IMR-90 (cell line): ENCODE measurements at regions not wholly inside any gene's neighbourhood (a gene's known extent, or its start where the extent isn't known, plus 50 kb on each side); places are given as distances from the start of the nearest gene placed in this dataset.

ENCODE experiments used
- ATAC-seq: fragments of 200-7000 bp; cut with Tn5 transposase; 2 replicates; pipeline ENCODE4 v1.9.1; 2020; ENCODE audit warnings: low read depth, mild to moderate bottlenecking, moderate library complexity
- BruUV-seq: library from RNA; stranded (reverse); fragments of 400-500 nt; replicated peaks from 2 replicates; lab custom pipeline; 2021; lab: Mats Ljungman, UMichigan
- CTCF ChIA-PET: fragments of 300-600 bp; formaldehyde crosslinking; extraction: SDS; loops from one replicate; lab custom pipeline; 2021; ENCODE audit warnings: antibody characterized with exemption; lab: Yijun Ruan, JAX
- POLR2A ChIA-PET: fragments of 300-600 bp; sonication (Branson Sonifier 250); formaldehyde crosslinking; loops from one replicate; lab custom pipeline; 2022; ENCODE audit warnings: antibody characterized with exemption; ENCODE audit not compliant: unreplicated experiment; lab: Charles Lee
- DNase-seq: peaks from one replicate; pipeline ENCODE4 v3.0.0; 2013
- H2AFZ ChIP-seq: replicated peaks from 2 replicates; pipeline ENCODE3; 2013; ENCODE audit warnings: low read length, mild to moderate bottlenecking; ENCODE audit not compliant: poor library complexity
- H2AK5ac ChIP-seq: 2 replicates; pipeline ENCODE4 v1.6.1; 2013; ENCODE audit warnings: low read depth, low read length, inconsistent platforms
- H2AK9ac ChIP-seq: replicated peaks from 2 replicates; pipeline ENCODE3; 2013; ENCODE audit warnings: mild to moderate bottlenecking, low read depth, low read length, moderate library complexity; ENCODE audit not compliant: poor library complexity
- H2BK120ac ChIP-seq: 2 replicates; pipeline ENCODE4 v1.6.1; 2013; ENCODE audit warnings: low read depth, low read length, inconsistent platforms
- H2BK15ac ChIP-seq: 3 replicates; pipeline ENCODE4 v1.6.1; 2013; ENCODE audit warnings: low read depth, low read length, inconsistent platforms
- H2BK20ac ChIP-seq: 2 replicates; pipeline ENCODE4 v1.6.1; 2013; ENCODE audit warnings: low read depth, mild to moderate bottlenecking, inconsistent platforms, low read length, moderate library complexity
- H2BK5ac ChIP-seq: 2 replicates; pipeline ENCODE4 v1.6.1; 2013; ENCODE audit warnings: mild to moderate bottlenecking, low read depth, low read length, inconsistent platforms; ENCODE audit not compliant: poor library complexity, severe bottlenecking
- H3K14ac ChIP-seq: replicated peaks from 2 replicates; pipeline ENCODE4 v1.6.1; 2013; ENCODE audit warnings: low read depth, low read length, inconsistent platforms
- H3K18ac ChIP-seq: 2 replicates; pipeline ENCODE4 v1.6.1; 2013; ENCODE audit warnings: low read depth, low read length, control low read depth
- H3K23ac ChIP-seq: 2 replicates; pipeline ENCODE4 v1.6.1; 2013; ENCODE audit warnings: low read depth, low read length, inconsistent platforms
- H3K27ac ChIP-seq: 2 replicates; pipeline ENCODE4 v1.5.1; 2013; ENCODE audit warnings: mild to moderate bottlenecking, control low read depth, low read length; ENCODE audit not compliant: insufficient read depth
- H3K27me3 ChIP-seq: 2 replicates; pipeline ENCODE4 v1.6.1; 2013; ENCODE audit warnings: low read length; ENCODE audit not compliant: control insufficient read depth, insufficient read depth
- H3K36me3 ChIP-seq: 2 replicates; pipeline ENCODE4 v1.6.1; 2013; ENCODE audit warnings: low read length, mixed read lengths; ENCODE audit not compliant: control insufficient read depth, insufficient read depth
- H3K4ac ChIP-seq: 2 replicates; pipeline ENCODE4 v1.6.1; 2013; ENCODE audit warnings: low read depth, low read length, inconsistent platforms
- H3K4me1 ChIP-seq: 2 replicates; pipeline ENCODE4 v1.6.1; 2013; ENCODE audit warnings: low read length, mixed read lengths; ENCODE audit not compliant: control insufficient read depth, insufficient read depth
- H3K4me2 ChIP-seq: 2 replicates; pipeline ENCODE4 v1.6.1; 2013; ENCODE audit warnings: low read depth, mild to moderate bottlenecking, control low read depth, low read length, moderate library complexity
- H3K4me3 ChIP-seq: 2 replicates; pipeline ENCODE4 v1.5.1; 2013; ENCODE audit warnings: low read depth, mild to moderate bottlenecking, control low read depth, low read length, moderate library complexity; ENCODE audit not compliant: insufficient read depth
- H3K56ac ChIP-seq: 2 replicates; pipeline ENCODE4 v1.6.1; 2013; ENCODE audit warnings: low read length, inconsistent platforms; ENCODE audit not compliant: insufficient read depth; ENCODE audit errors: extremely low read depth
- H3K79me1 ChIP-seq, 2 experiments: 2 replicates each; pipeline ENCODE4 v1.6.1; 2013; ENCODE audit warnings: low read length in 2 of 2, inconsistent platforms in 1 of 2, low read depth in 1 of 2
- H3K9ac ChIP-seq: 2 replicates; pipeline ENCODE4 v1.6.1; 2013; ENCODE audit warnings: low read depth, low read length, control low read depth
- H3K9me1 ChIP-seq: 2 replicates; pipeline ENCODE4 v1.6.1; 2013; ENCODE audit warnings: low read length, inconsistent platforms; ENCODE audit not compliant: insufficient read depth
- H3K9me3 ChIP-seq: 2 replicates; pipeline ENCODE4 v1.6.1; 2013; ENCODE audit warnings: low read length; ENCODE audit not compliant: control insufficient read depth, insufficient read depth
- H4K20me1 ChIP-seq: 2 replicates; pipeline ENCODE4 v1.6.1; 2013; ENCODE audit warnings: low read length, inconsistent platforms; ENCODE audit not compliant: insufficient read depth
- H4K5ac ChIP-seq: 2 replicates; pipeline ENCODE4 v1.6.1; 2013; ENCODE audit warnings: mild to moderate bottlenecking, low read depth, low read length, control low read depth
- H4K8ac ChIP-seq, 2 experiments: 2 replicates each; pipeline ENCODE4 v1.6.1; 2013; ENCODE audit warnings: low read depth in 2 of 2, low read length in 2 of 2, control low read depth in 1 of 2, inconsistent platforms in 1 of 2
- H4K91ac ChIP-seq: 2 replicates; pipeline ENCODE4 v1.6.1; 2013; ENCODE audit warnings: low read depth, low read length, inconsistent platforms; ENCODE audit not compliant: insufficient read depth
- BHLHE40 ChIP-seq: fragments of 150-350 bp; IDR thresholded peaks from 2 replicates; pipeline ENCODE4 v1.6.1; 2016; ENCODE audit warnings: mild to moderate bottlenecking, low read depth, low read length
- CEBPB ChIP-seq: IDR thresholded peaks from 2 replicates; pipeline ENCODE4 v1.6.1; 2012; ENCODE audit warnings: low read depth, low read length, improper control_type of control experiment
- CHD1 ChIP-seq: IDR thresholded peaks from 2 replicates; pipeline ENCODE4 v1.6.1; 2012; ENCODE audit warnings: low read depth, low read length, improper control_type of control experiment
- FOS ChIP-seq: fragments of 150-350 bp; IDR thresholded peaks from 2 replicates; pipeline ENCODE4 v1.6.1; 2016; ENCODE audit warnings: low read depth, low read length
- MAZ ChIP-seq: IDR thresholded peaks from 2 replicates; pipeline ENCODE4 v1.6.1; 2012; ENCODE audit warnings: low read depth, mild to moderate bottlenecking, low read length, improper control_type of control experiment, moderate library complexity, borderline replicate concordance
- NFE2L2 ChIP-seq: fragments of 150-350 bp; IDR thresholded peaks from 2 replicates; pipeline ENCODE4 v1.6.1; 2016; ENCODE audit warnings: low read depth, mild to moderate bottlenecking, low read length
- POLR2A ChIP-seq: IDR thresholded peaks from 2 replicates; pipeline ENCODE4 v1.6.1; 2012; ENCODE audit warnings: mild to moderate bottlenecking, low read depth, low read length
- RAD21 ChIP-seq: IDR thresholded peaks from 2 replicates; pipeline ENCODE4 v1.6.1; 2012; ENCODE audit warnings: low read length, improper control_type of control experiment
- RCOR1 ChIP-seq: IDR thresholded peaks from 2 replicates; pipeline ENCODE4 v1.6.1; 2012; ENCODE audit warnings: mild to moderate bottlenecking, low read length, improper control_type of control experiment; ENCODE audit not compliant: insufficient replicate concordance
- RFX5 ChIP-seq: IDR thresholded peaks from 2 replicates; pipeline ENCODE4 v1.8.0; 2012; ENCODE audit warnings: low read depth, mild to moderate bottlenecking, low read length, moderate library complexity
- WGBS, 2 experiments: methylation state at CpG; one replicate each; pipeline versions ENCODE4 v1.1.5 to v1.1.7; 2013; ENCODE audit warnings: missing lambda C conversion rate in 2 of 2; ENCODE audit not compliant: insufficient read length in 1 of 2; ENCODE audit errors: extremely low coverage in 2 of 2; 5-methylcytosine and 5-hydroxymethylcytosine counted together
- dilution Hi-C: fragments of 300-500 bp; cut with HindIII; formaldehyde crosslinking; loops from one replicate; pipeline ENCODE4 v1.14.3; 2018; ENCODE audit warnings: low sequenced_read_pairs; ENCODE audit not compliant: unreplicated experiment
- in situ Hi-C: fragments of 300-500 bp; cut with MboI; formaldehyde crosslinking; loops from 3 replicates; pipeline ENCODE4 v1.14.3; 2019; ENCODE audit warnings: low sequenced_read_pairs, inconsistent platforms, mixed read lengths
- intact Hi-C: fragments of 100-400 bp; cut with micrococcal nuclease; formaldehyde crosslinking; loops from 2 replicates; pipeline ENCODE4 v1.10.0; 2022
- TF ChIP-seq, protein P1 (sequence below): conservative IDR thresholded peaks from 2 replicates; pipeline ENCODE4 v1.5.1; 2012; ENCODE audit warnings: mild to moderate bottlenecking, low read depth, low read length, improper control_type of control experiment
- TF ChIP-seq, protein P2 (sequence below): fragments of 150-350 bp; IDR thresholded peaks from 2 replicates; pipeline ENCODE4 v1.6.1; 2017; ENCODE audit warnings: mild to moderate bottlenecking, antibody characterized with exemption, low read length, low read depth

DNA sequence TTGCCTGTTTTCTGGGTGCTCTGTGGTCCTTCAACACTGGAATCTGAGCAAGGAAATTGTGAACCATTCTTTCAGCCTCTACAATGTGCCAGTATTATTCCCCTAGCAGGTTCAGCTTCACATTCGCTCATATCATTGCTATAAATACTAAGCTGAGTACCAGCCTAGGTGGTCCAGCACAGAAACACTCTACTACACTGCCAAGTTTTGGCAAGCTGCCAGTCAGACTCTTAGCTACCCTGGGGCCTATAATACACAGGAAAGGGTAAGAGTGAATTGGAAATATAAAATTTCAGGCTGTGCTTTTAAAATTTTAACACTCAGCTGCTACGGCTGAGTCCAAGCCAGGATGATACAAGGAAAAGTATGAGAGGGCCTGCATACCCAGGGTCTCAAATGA lies 49.9 kb upstream of the PPP1R3A start:
- BruUV-seq: no TSS peak
- no peak overlapping the region for H3K23ac ChIP-seq
- no peak overlapping the region for H3K14ac ChIP-seq
- TF ChIP-seq RAD21 (no peak), CEBPB (no peak), BHLHE40 (no peak), POLR2A (no peak), RFX5 (no peak), CHD1 (no peak), NFE2L2 (no peak), RCOR1 (no peak), MAZ (no peak), FOS (no peak)
- TF ChIP-seq, protein P1, sequence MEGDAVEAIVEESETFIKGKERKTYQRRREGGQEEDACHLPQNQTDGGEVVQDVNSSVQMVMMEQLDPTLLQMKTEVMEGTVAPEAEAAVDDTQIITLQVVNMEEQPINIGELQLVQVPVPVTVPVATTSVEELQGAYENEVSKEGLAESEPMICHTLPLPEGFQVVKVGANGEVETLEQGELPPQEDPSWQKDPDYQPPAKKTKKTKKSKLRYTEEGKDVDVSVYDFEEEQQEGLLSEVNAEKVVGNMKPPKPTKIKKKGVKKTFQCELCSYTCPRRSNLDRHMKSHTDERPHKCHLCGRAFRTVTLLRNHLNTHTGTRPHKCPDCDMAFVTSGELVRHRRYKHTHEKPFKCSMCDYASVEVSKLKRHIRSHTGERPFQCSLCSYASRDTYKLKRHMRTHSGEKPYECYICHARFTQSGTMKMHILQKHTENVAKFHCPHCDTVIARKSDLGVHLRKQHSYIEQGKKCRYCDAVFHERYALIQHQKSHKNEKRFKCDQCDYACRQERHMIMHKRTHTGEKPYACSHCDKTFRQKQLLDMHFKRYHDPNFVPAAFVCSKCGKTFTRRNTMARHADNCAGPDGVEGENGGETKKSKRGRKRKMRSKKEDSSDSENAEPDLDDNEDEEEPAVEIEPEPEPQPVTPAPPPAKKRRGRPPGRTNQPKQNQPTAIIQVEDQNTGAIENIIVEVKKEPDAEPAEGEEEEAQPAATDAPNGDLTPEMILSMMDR: no peak
- TF ChIP-seq, protein P2, sequence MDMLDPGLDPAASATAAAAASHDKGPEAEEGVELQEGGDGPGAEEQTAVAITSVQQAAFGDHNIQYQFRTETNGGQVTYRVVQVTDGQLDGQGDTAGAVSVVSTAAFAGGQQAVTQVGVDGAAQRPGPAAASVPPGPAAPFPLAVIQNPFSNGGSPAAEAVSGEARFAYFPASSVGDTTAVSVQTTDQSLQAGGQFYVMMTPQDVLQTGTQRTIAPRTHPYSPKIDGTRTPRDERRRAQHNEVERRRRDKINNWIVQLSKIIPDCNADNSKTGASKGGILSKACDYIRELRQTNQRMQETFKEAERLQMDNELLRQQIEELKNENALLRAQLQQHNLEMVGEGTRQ: no peak
- no peak overlapping the region for H4K91ac ChIP-seq
- WGBS, 2 experiments: 33% methylated on average over 2 of the region's 2 CpGs; no CpG with 5 or more reads in 1 of the 2 experiments
- DNase-seq (no peak), ATAC-seq (no peak)
- in situ Hi-C loops: no loop called here
- ChIA-PET POLR2A (no interaction called here), CTCF (interaction anchor here (0.6 kb wide), 1 partner anchor 172 kb away, joined by 4 read pairs; no protein-coding TSS in a partner anchor)
- H3K9me1 ChIP-seq: no peaks in the 10 kb centered on the region
- no peak overlapping the region for H3K18ac ChIP-seq
- H2AK9ac ChIP-seq: no peak overlapping the region
- H2BK15ac ChIP-seq: no peak overlapping the region
- no peak overlapping the region for H3K9ac ChIP-seq
- no peak overlapping the region for H2AK5ac ChIP-seq
- H3K4me3 ChIP-seq: no peak overlapping the region
- H3K56ac ChIP-seq: no peak overlapping the region
- dilution Hi-C loops: no loop called here
- no peaks in the 10 kb centered on the region for H3K36me3 ChIP-seq
- H3K27ac ChIP-seq: no peak overlapping the region
- no peak overlapping the region for H2BK120ac ChIP-seq
- no peaks in the 10 kb centered on the region for H3K9me3 ChIP-seq
- H2BK20ac ChIP-seq: no peak overlapping the region
- no peak overlapping the region for H4K5ac ChIP-seq
- H3K4ac ChIP-seq: no peak overlapping the region
- H4K8ac ChIP-seq: no peak overlapping the region
- H3K4me2 ChIP-seq: no peak overlapping the region
- no peaks in the 10 kb centered on the region for H3K4me1 ChIP-seq
- intact Hi-C loops: no loop called here
- H4K20me1 ChIP-seq: no peaks in the 10 kb centered on the region
- no peaks in the 10 kb centered on the region for H3K79me1 ChIP-seq
- no peak overlapping the region for H2AFZ ChIP-seq
- H2BK5ac ChIP-seq: no peak overlapping the region
- H3K27me3 ChIP-seq: no peaks in the 10 kb centered on the region
